HEK293 (cell line): ENCODE measurements at regions not wholly inside any gene's neighbourhood (a gene's known extent, or its start where the extent isn't known, plus 50 kb on each side); places are given as distances from the start of the nearest gene placed in this dataset.

Experiments
- CTCF ChIP-seq: fragments of 450-650 bp; formaldehyde crosslinking; IDR thresholded peaks from 2 replicates; pipeline ENCODE4 v1.5.1; 2016; ENCODE audit warnings: missing biosample characterization, missing genetic modification characterization
- RBAK ChIP-seq: fragments of 450-650 bp; formaldehyde crosslinking; IDR thresholded peaks from 2 replicates; pipeline ENCODE4 v1.5.1; 2016; ENCODE audit warnings: missing biosample characterization, missing genetic modification characterization
- ZBTB20 ChIP-seq: fragments of 450-650 bp; formaldehyde crosslinking; IDR thresholded peaks from 2 replicates; pipeline ENCODE4 v1.5.1; 2016; ENCODE audit warnings: missing biosample characterization, missing genetic modification characterization
- ZEB2 ChIP-seq: fragments of 450-650 bp; formaldehyde crosslinking; IDR thresholded peaks from 2 replicates; pipeline ENCODE4 v1.5.1; 2016; ENCODE audit warnings: missing biosample characterization, missing genetic modification characterization
- ZNF138 ChIP-seq: fragments of 450-650 bp; formaldehyde crosslinking; IDR thresholded peaks from 2 replicates; pipeline ENCODE4 v1.5.1; 2016; ENCODE audit warnings: missing biosample characterization, missing genetic modification characterization, borderline replicate concordance
- ZNF184 ChIP-seq: fragments of 450-650 bp; IDR thresholded peaks from 2 replicates; pipeline ENCODE4 v1.5.1; 2018; ENCODE audit warnings: missing biosample characterization, mild to moderate bottlenecking, missing genetic modification characterization
- ZNF394 ChIP-seq: fragments of 450-650 bp; formaldehyde crosslinking; IDR thresholded peaks from 2 replicates; pipeline ENCODE4 v1.5.1; 2016; ENCODE audit warnings: missing biosample characterization, missing genetic modification characterization, mild to moderate bottlenecking, moderate library complexity, borderline replicate concordance
- ZNF670 ChIP-seq: fragments of 450-650 bp; formaldehyde crosslinking; IDR thresholded peaks from 2 replicates; pipeline ENCODE4 v1.5.1; 2016; ENCODE audit warnings: missing biosample characterization, missing genetic modification characterization, low read depth

GRCh38 chr16:66144641-66145040, 221.8 kb upstream of the CDH5 start:
- TF ChIP-seq CTCF, result no peak
- TF ChIP-seq ZBTB20 (tag by site-specific recombination), result no peak
- TF ChIP-seq ZNF394 (tag by site-specific recombination), result no peak
- TF ChIP-seq RBAK, result no peak
- TF ChIP-seq ZNF670 (tag by site-specific recombination), result no peak
- TF ChIP-seq ZNF138 (tag by site-specific recombination), result no peak
- no peak for TF ChIP-seq ZNF184 (tag by site-specific recombination)
- TF ChIP-seq ZEB2 (tag by site-specific recombination), result no peak
